OCI-LY1 (cell line): ENCODE measurements at regions not wholly inside any gene's neighbourhood (a gene's known extent, or its start where the extent isn't known, plus 50 kb on each side); places are given as distances from the start of the nearest gene placed in this dataset.

Experiments
- H2AFZ ChIP-seq: fragments of 200-600 bp; sonication (generic), shearing (Covaris generic); 2 replicates; pipeline ENCODE4 v1.6.0; 2014; ENCODE audit warnings: antibody characterized with exemption, mild to moderate bottlenecking, low read length
- H3F3A ChIP-seq: fragments of 200-600 bp; sonication (generic), shearing (Covaris generic); 2 replicates; pipeline ENCODE4 v1.6.0; 2014; ENCODE audit warnings: mild to moderate bottlenecking, antibody characterized with exemption, low read length, moderate library complexity; ENCODE audit not compliant: insufficient read depth
- H3K27ac ChIP-seq: fragments of 200-600 bp; sonication (generic); 2 replicates; pipeline ENCODE4 v1.5.1; 2014; ENCODE audit warnings: low read length, mixed run types, mild to moderate bottlenecking, low read depth; ENCODE audit not compliant: poor library complexity, severe bottlenecking
- H3K27me3 ChIP-seq: fragments of 200-600 bp; sonication (generic); 2 replicates; pipeline ENCODE4 v1.6.0; 2014; ENCODE audit warnings: antibody characterized with exemption, mild to moderate bottlenecking, low read length, moderate library complexity; ENCODE audit not compliant: insufficient read depth
- H3K36me3 ChIP-seq: fragments of 200-600 bp; sonication (generic); 2 replicates; pipeline ENCODE4 v1.6.1; 2014; ENCODE audit warnings: mild to moderate bottlenecking, antibody characterized with exemption, low read length, moderate library complexity, mixed read lengths; ENCODE audit not compliant: insufficient read depth
- H3K4me1 ChIP-seq: fragments of 200-600 bp; sonication (generic); 2 replicates; pipeline ENCODE4 v1.5.1; 2014; ENCODE audit warnings: mild to moderate bottlenecking, low read length, moderate library complexity; ENCODE audit not compliant: insufficient read depth, severe bottlenecking
- H3K4me2 ChIP-seq: fragments of 200-600 bp; sonication (generic), shearing (Covaris generic); 2 replicates; pipeline ENCODE4 v1.6.1; 2014; ENCODE audit warnings: low read length
- H3K4me3 ChIP-seq: fragments of 200-600 bp; sonication (generic); 2 replicates; pipeline ENCODE4 v1.5.1; 2014; ENCODE audit warnings: low read length, low read depth, mild to moderate bottlenecking, mixed read lengths; ENCODE audit not compliant: poor library complexity, severe bottlenecking
- H3K79me2 ChIP-seq: fragments of 200-600 bp; shearing (Covaris generic); 2 replicates; pipeline ENCODE4 v1.6.1; 2016; ENCODE audit warnings: mixed run types, low read length, mixed read lengths; ENCODE audit not compliant: insufficient read depth
- H3K9ac ChIP-seq: fragments of 200-600 bp; sonication (generic), shearing (Covaris generic); 2 replicates; pipeline ENCODE4 v1.6.1; 2014; ENCODE audit warnings: mild to moderate bottlenecking, low read length, mixed read lengths
- H3K9me2 ChIP-seq: fragments of 200-600 bp; sonication (generic), shearing (Covaris generic); 2 replicates; pipeline ENCODE4 v1.6.1; 2014; ENCODE audit warnings: low read depth, mild to moderate bottlenecking, low read length, mixed read lengths
- H3K9me3 ChIP-seq: fragments of 200-600 bp; shearing (Covaris generic); 2 replicates; pipeline ENCODE4 v1.6.1; 2014; ENCODE audit warnings: low read length, mixed read lengths
- H4K20me1 ChIP-seq: fragments of 200-600 bp; sonication (generic), shearing (Covaris generic); 2 replicates; pipeline ENCODE4 v1.6.0; 2016; ENCODE audit warnings: mild to moderate bottlenecking, low read length; ENCODE audit not compliant: insufficient read depth
- EZH2 ChIP-seq: fragments of 200-600 bp; sonication (generic), shearing (Covaris generic); IDR thresholded peaks from 2 replicates; pipeline ENCODE4 v1.8.0; 2017; ENCODE audit warnings: borderline replicate concordance, mixed run types, mild to moderate bottlenecking, antibody characterized with exemption, low read length, moderate library complexity, mixed read lengths
- TF ChIP-seq, protein P1 (sequence below): fragments of 200-600 bp; sonication (generic), shearing (Covaris generic); IDR thresholded peaks from 2 replicates; pipeline ENCODE4 v1.5.1; 2017; ENCODE audit warnings: mild to moderate bottlenecking, antibody characterized with exemption, low read length, moderate library complexity, mixed read lengths

DNA sequence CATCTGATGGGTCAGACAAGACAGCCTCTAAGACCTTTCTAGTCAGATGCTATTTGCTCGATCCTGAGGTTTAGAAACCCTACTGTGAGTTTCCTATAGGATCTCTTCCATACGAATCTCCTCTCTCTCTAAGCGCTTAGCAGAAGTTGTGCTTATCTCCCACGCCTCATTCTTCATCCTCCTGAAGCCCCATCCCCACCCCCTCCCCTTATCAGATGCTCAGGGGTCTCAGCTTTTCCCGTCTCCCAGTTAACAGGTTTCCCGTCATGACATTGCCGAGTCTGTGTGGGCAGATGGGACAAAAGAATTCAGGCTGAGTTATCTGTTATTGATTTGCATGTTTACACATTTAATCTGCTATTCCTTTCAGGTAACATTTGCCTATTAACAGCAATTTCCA is 99.0 kb upstream of the PIRT start:
- H3K4me3 ChIP-seq, result no peak overlapping the region
- no peak overlapping the region for H3K9ac ChIP-seq
- H3F3A ChIP-seq, result no peaks in the 10 kb centered on the region
- H3K4me1 ChIP-seq, result no peaks in the 10 kb centered on the region
- H3K9me3 ChIP-seq, result no peaks in the 10 kb centered on the region
- no peaks in the 10 kb centered on the region for H3K9me2 ChIP-seq
- no peak overlapping the region for H3K27ac ChIP-seq
- no peaks in the 10 kb centered on the region for H3K27me3 ChIP-seq
- H3K79me2 ChIP-seq, result no peaks in the 10 kb centered on the region
- H4K20me1 ChIP-seq, result no peaks in the 10 kb centered on the region
- H2AFZ ChIP-seq, result no peak overlapping the region
- H3K36me3 ChIP-seq, result no peaks in the 10 kb centered on the region
- H3K4me2 ChIP-seq, result no peak overlapping the region
- no peak for TF ChIP-seq EZH2
- TF ChIP-seq, protein P1, sequence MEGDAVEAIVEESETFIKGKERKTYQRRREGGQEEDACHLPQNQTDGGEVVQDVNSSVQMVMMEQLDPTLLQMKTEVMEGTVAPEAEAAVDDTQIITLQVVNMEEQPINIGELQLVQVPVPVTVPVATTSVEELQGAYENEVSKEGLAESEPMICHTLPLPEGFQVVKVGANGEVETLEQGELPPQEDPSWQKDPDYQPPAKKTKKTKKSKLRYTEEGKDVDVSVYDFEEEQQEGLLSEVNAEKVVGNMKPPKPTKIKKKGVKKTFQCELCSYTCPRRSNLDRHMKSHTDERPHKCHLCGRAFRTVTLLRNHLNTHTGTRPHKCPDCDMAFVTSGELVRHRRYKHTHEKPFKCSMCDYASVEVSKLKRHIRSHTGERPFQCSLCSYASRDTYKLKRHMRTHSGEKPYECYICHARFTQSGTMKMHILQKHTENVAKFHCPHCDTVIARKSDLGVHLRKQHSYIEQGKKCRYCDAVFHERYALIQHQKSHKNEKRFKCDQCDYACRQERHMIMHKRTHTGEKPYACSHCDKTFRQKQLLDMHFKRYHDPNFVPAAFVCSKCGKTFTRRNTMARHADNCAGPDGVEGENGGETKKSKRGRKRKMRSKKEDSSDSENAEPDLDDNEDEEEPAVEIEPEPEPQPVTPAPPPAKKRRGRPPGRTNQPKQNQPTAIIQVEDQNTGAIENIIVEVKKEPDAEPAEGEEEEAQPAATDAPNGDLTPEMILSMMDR, result no peak

DNA sequence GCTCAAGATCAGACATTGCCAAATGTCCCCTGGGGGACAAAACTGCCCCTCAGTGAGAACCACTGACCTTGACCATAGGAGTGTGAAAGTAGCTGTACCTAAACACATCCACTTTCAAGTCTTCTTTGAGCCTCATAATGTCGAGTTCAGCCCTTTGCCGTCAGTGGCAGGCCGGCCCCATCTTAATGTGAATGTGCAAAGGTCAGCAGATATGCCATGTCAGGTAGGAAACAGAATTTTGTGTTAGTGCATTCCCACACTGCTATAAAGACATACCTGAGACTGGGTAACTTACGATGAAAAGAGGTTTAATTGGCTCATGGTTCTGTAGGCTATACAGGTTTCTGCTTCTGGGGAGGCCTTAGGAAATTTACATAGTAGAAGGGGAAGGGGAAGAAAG is 95.1 kb upstream of the PIRT start:
- Histone ChIP-seq H3K9ac (no peak overlapping the region), H3K4me3 (no peak overlapping the region), H3K27me3 (no peaks in the 10 kb centered on the region), H3K9me2 (no peaks in the 10 kb centered on the region), H3K36me3 (no peaks in the 10 kb centered on the region), H3F3A (no peaks in the 10 kb centered on the region), H2AFZ (no peak overlapping the region), H3K79me2 (no peaks in the 10 kb centered on the region), H3K9me3 (no peaks in the 10 kb centered on the region), H3K27ac (no peak overlapping the region), H4K20me1 (no peaks in the 10 kb centered on the region), H3K4me2 (no peak overlapping the region), H3K4me1 (no peaks in the 10 kb centered on the region)
- TF ChIP-seq EZH2, result no peak
- TF ChIP-seq, protein P1, result no peak

DNA sequence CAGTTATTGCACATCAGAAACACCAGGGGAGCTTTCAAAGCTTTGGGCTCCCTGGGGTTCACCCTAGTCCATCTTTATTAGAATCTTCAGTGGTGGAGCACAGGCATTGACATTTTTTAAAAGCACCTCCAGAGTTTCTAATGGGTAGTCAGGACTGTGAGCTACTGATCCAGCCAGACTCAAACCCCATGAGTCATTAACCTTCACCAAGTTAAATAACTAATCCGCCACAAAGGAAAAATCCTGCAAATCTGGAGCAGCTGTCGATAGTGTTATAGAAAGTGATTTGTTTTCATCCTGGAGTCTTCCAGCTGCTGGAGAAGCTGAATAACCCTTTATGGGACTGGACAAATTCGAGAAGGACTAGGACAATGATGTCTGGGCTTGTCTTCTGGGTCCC is 93.2 kb upstream of the PIRT start:
- no peaks in the 10 kb centered on the region for H3K4me1 ChIP-seq
- no peaks in the 10 kb centered on the region for H4K20me1 ChIP-seq
- H3K9me3 ChIP-seq, result no peaks in the 10 kb centered on the region
- TF ChIP-seq EZH2, result no peak
- TF ChIP-seq, protein P1, result no peak
- no peaks in the 10 kb centered on the region for H3K27me3 ChIP-seq
- no peaks in the 10 kb centered on the region for H3F3A ChIP-seq
- no peaks in the 10 kb centered on the region for H3K36me3 ChIP-seq
- H3K9me2 ChIP-seq, result no peaks in the 10 kb centered on the region
- no peak overlapping the region for H3K4me2 ChIP-seq
- H3K4me3 ChIP-seq, result no peak overlapping the region
- no peak overlapping the region for H3K9ac ChIP-seq
- H3K79me2 ChIP-seq, result no peaks in the 10 kb centered on the region
- H2AFZ ChIP-seq, result no peak overlapping the region
- H3K27ac ChIP-seq, result no peak overlapping the region
